Thoracic aorta (tissue), 2 donors: ENCODE measurements at regions not wholly inside any gene's neighbourhood (a gene's known extent, or its start where the extent isn't known, plus 50 kb on each side); places are given as distances from the start of the nearest gene placed in this dataset.

ENCODE experiments used
- ATAC-seq: fragments of 150-250 bp; one replicate; pipeline ENCODE4 v1.8.0; 2017; ENCODE audit warnings: low read depth; ENCODE audit not compliant: insufficient number of reproducible peaks, low FRiP score
- DNase-seq: peaks from one replicate; pipeline ENCODE4 v3.0.0-alpha.2; 2020; ENCODE audit warnings: low spot score
- H3K27ac ChIP-seq, 2 donors: fragments of 200-600 bp; sonication (generic); 1 replicate in 1 of 2; 2 replicates in 1 of 2; pipeline ENCODE4 v1.5.1; 2016; ENCODE audit warnings: mild to moderate bottlenecking in 2 of 2, moderate library complexity in 2 of 2
- H3K27me3 ChIP-seq: fragments of 200-600 bp; sonication (generic); replicated peaks from 2 replicates; pipeline ENCODE4 v1.6.0; 2016; ENCODE audit warnings: mild to moderate bottlenecking; ENCODE audit not compliant: insufficient read depth
- H3K36me3 ChIP-seq: fragments of 200-600 bp; sonication (generic); one replicate; pipeline ENCODE4 v1.5.1; 2016
- H3K4me1 ChIP-seq, 2 donors: fragments of 200-600 bp; sonication (generic); 1 replicate in 1 of 2; 2 replicates in 1 of 2; pipeline versions ENCODE4 v1.5.1 to v1.6.0; 2016; ENCODE audit warnings: low read depth in 2 of 2, mild to moderate bottlenecking in 1 of 2; ENCODE audit not compliant: control insufficient read depth in 1 of 2
- H3K4me3 ChIP-seq: fragments of 200-600 bp; sonication (generic); 2 replicates; pipeline ENCODE4 v1.5.1; 2016; ENCODE audit warnings: mild to moderate bottlenecking
- H3K9me3 ChIP-seq: fragments of 200-600 bp; sonication (generic); 2 replicates; pipeline ENCODE4 v1.5.1; 2016
- CTCF ChIP-seq: fragments of 200-600 bp; sonication (generic); IDR thresholded peaks from one replicate; pipeline ENCODE4 v1.5.1; 2019; ENCODE audit warnings: antibody characterized with exemption

- DNase-seq, result no peak
- Histone ChIP-seq H3K9me3 (no peaks in the 10 kb centered on the region), H3K27ac (no peak overlapping the region), H3K27me3 (no peaks in the 10 kb centered on the region), H3K36me3 (no peaks in the 10 kb centered on the region), H3K4me1 (no peaks in the 10 kb centered on the region), H3K4me3 (no peak overlapping the region)
- ATAC-seq, result no peak
- TF ChIP-seq CTCF, result no peak
Measured at GRCh38 chr12:130011611-130012385, 108.0 kb upstream of the TMEM132D start.

GRCh38 chr12:130013771-130014484 lies 110.1 kb upstream of the TMEM132D start:
- Histone ChIP-seq H3K36me3 (no peaks in the 10 kb centered on the region), H3K4me1 (no peaks in the 10 kb centered on the region), H3K4me3 (no peak overlapping the region), H3K27me3 (no peaks in the 10 kb centered on the region), H3K27ac (no peak overlapping the region), H3K9me3 (no peaks in the 10 kb centered on the region)
- DNase-seq (no peak), ATAC-seq (no peak)
- TF ChIP-seq CTCF, result peak; percentile 27

- no peak overlapping the region for H3K27ac ChIP-seq
- H3K4me3 ChIP-seq, result no peak overlapping the region
- H3K36me3 ChIP-seq, result no peaks in the 10 kb centered on the region
- no peaks in the 10 kb centered on the region for H3K27me3 ChIP-seq
- no peak for TF ChIP-seq CTCF
- no peak for ATAC-seq
- no peak for DNase-seq
- no peaks in the 10 kb centered on the region for H3K4me1 ChIP-seq
- H3K9me3 ChIP-seq, result no peaks in the 10 kb centered on the region
Measured at GRCh38 chr12:130014485-130014807, 110.6 kb upstream of the TMEM132D start.

- H3K27ac ChIP-seq, result no peak overlapping the region
- no peak for DNase-seq
Measured at GRCh38 chr12:130016194-130016593, 112.4 kb upstream of the TMEM132D start.

More at GRCh38 chr12:130016194-130016593, 112.4 kb upstream of the TMEM132D start:
- TF ChIP-seq CTCF, result no peak
- Histone ChIP-seq H3K9me3 (no peaks in the 10 kb centered on the region), H3K4me1 (no peaks in the 10 kb centered on the region), H3K36me3 (no peaks in the 10 kb centered on the region), H3K27me3 (no peaks in the 10 kb centered on the region), H3K4me3 (no peak overlapping the region)
- ATAC-seq, result no peak
